Lower lobe of right lung (tissue), 2 donors: ENCODE measurements at regions not wholly inside any gene's neighbourhood (a gene's known extent, or its start where the extent isn't known, plus 50 kb on each side); places are given as distances from the start of the nearest gene placed in this dataset.

Source experiments
- ATAC-seq, 2 donors: fragments of 200-7000 bp; cut with Tn5 transposase; one replicate each; pipeline ENCODE4 v1.9.1; 2020 to 2022; ENCODE audit warnings: mild to moderate bottlenecking in 2 of 2, moderate library complexity in 2 of 2
- DNase-seq: peaks from one replicate; pipeline ENCODE4 v3.0.0-alpha.2; 2020
- H3K27ac ChIP-seq: fragments of 200-600 bp; one replicate; pipeline ENCODE4 v1.8.0; 2022
- H3K27me3 ChIP-seq: fragments of 200-600 bp; one replicate; pipeline ENCODE4 v1.8.0; 2022; ENCODE audit warnings: low read depth
- H3K36me3 ChIP-seq: fragments of 200-600 bp; one replicate; pipeline ENCODE4 v1.8.0; 2022; ENCODE audit warnings: mild to moderate bottlenecking
- H3K4me1 ChIP-seq: fragments of 200-600 bp; one replicate; pipeline ENCODE4 v1.8.0; 2022
- H3K4me3 ChIP-seq: fragments of 200-600 bp; one replicate; pipeline ENCODE4 v1.8.0; 2022; ENCODE audit warnings: mild to moderate bottlenecking
- H3K9me3 ChIP-seq: fragments of 200-600 bp; one replicate; pipeline ENCODE4 v1.8.0; 2022
- CTCF ChIP-seq: fragments of 200-600 bp; IDR thresholded peaks from one replicate; pipeline ENCODE4 v1.8.0; 2022; ENCODE audit warnings: antibody characterized with exemption, mild to moderate bottlenecking
- intact Hi-C: fragments of 100-400 bp; cut with DNase I; formaldehyde crosslinking; loops from one replicate; pipeline ENCODE4 v1.11.0; 2022
- donor health status: DM: no; HTN: yes; CAD: no; lungs with severe emphysema.

- ATAC-seq (peak; percentile 4 to 30), DNase-seq (no peak)
- no peaks in the 10 kb centered on the region for H3K27me3 ChIP-seq
- H3K27ac ChIP-seq = no peak overlapping the region
- H3K9me3 ChIP-seq = no peaks in the 10 kb centered on the region
- H3K4me1 ChIP-seq = no peaks in the 10 kb centered on the region
- no peak overlapping the region for H3K4me3 ChIP-seq
- TF ChIP-seq CTCF = no peak
- H3K36me3 ChIP-seq = no peaks in the 10 kb centered on the region
- intact Hi-C loops = no loop called here
Measured at GRCh38 chr13:97134364-97135095, 87.6 kb upstream of the MBNL2 start.

GRCh38 chr13:97135883-97136282 lies 86.2 kb upstream of the MBNL2 start:
- no peak for ATAC-seq
- H3K4me1 ChIP-seq = peaks cover 1% of the 10 kb centered on the region
- DNase-seq = no peak
- no peaks in the 10 kb centered on the region for H3K27me3 ChIP-seq
- no peaks in the 10 kb centered on the region for H3K36me3 ChIP-seq
- TF ChIP-seq CTCF = no peak
- intact Hi-C loops = no loop called here
- H3K27ac ChIP-seq = no peak overlapping the region
- no peaks in the 10 kb centered on the region for H3K9me3 ChIP-seq
- H3K4me3 ChIP-seq = no peak overlapping the region

- Histone ChIP-seq H3K9me3 (no peaks in the 10 kb centered on the region), H3K4me1 (peaks cover 7% of the 10 kb centered on the region), H3K4me3 (no peak overlapping the region), H3K27ac (no peak overlapping the region), H3K36me3 (no peaks in the 10 kb centered on the region), H3K27me3 (no peaks in the 10 kb centered on the region)
- ATAC-seq = peak; percentile 40 to 74
- no peak for DNase-seq
- intact Hi-C loops = no loop called here
- no peak for TF ChIP-seq CTCF
Measured at GRCh38 chr13:97136418-97136817, 85.7 kb upstream of the MBNL2 start.

- no peak overlapping the region for H3K4me3 ChIP-seq
- H3K4me1 ChIP-seq = peaks cover 19% of the 10 kb centered on the region
- H3K27me3 ChIP-seq = no peaks in the 10 kb centered on the region
- no peaks in the 10 kb centered on the region for H3K36me3 ChIP-seq
- intact Hi-C loops = no loop called here
- no peak overlapping the region for H3K27ac ChIP-seq
- ATAC-seq (no peak), DNase-seq (no peak)
- no peak for TF ChIP-seq CTCF
- no peaks in the 10 kb centered on the region for H3K9me3 ChIP-seq
Measured at GRCh38 chr13:97139691-97140090, 82.4 kb upstream of the MBNL2 start.

- H3K4me3 ChIP-seq = no peak overlapping the region
- ATAC-seq = no peak
- no peak for DNase-seq
- no peaks in the 10 kb centered on the region for H3K27me3 ChIP-seq
- peak overlapping the region; percentile 39 for H3K27ac ChIP-seq
- H3K9me3 ChIP-seq = no peaks in the 10 kb centered on the region
- no peak for TF ChIP-seq CTCF
- H3K36me3 ChIP-seq = no peaks in the 10 kb centered on the region
- H3K4me1 ChIP-seq = peaks cover 19% of the 10 kb centered on the region
- intact Hi-C loops = no loop called here
Measured at GRCh38 chr13:97140131-97140530, 82.0 kb upstream of the MBNL2 start.
